Fibroblast of upper back skin (primary cell): ENCODE measurements at regions not wholly inside any gene's neighbourhood (a gene's known extent, or its start where the extent isn't known, plus 50 kb on each side); places are given as distances from the start of the nearest gene placed in this dataset.

Experiments used
- DNase-seq: peaks from one replicate; pipeline ENCODE4 v3.0.0-alpha.2; 2013

DNA sequence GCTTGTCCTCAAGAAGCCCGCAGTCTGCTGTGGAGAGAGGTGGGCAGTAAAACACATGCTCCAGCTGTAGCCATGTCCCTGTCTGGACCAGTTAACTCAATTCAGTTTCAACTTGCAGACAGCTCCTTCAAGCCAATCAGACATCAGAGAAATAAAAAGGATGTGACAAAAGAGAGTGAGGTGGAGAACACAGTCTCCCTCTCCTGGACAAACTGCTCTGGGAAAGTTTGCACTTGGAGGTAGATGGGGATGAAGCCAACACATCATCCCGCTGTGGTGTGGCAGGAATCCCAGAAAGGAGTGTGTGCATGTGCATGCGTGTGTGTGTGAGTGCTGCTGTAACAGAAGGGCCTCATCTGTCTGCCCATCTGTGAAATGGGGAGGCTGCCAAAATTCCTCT lies 358.6 kb upstream of the ASIC2 start:
- DNase-seq: peak; percentile 1

DNA sequence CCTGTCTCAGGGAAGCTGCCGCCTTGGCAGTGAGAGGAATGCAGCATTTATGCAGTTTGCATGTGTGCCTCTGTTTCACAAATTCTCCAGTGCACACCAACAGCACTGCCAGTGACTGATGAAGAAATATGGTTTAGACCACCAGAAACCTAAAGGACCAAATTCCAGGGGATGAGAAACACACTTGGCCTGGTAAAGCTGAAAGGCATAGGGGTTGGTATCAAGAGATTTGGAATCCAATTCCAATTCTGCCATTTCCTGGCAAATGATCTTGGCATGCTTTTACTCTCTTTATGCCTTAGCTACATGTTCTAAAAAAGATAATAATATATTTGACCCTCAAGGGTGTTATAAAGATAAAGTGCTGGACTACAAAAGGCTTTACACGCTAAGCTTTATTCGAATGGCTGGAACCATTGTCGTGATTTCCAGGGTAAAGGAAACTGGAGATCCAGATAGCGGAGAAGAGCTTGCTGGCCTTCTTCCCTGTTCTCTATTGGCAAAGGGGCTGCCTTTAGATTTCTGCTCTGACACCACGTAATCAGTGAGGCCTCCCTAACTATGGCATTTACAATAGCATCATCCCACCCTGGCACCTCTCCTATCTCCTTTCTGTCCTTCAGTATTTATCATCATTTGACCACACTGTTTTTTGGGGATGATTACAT lies 359.8 kb upstream of the ASIC2 start:
- DNase-seq: no peak

DNA sequence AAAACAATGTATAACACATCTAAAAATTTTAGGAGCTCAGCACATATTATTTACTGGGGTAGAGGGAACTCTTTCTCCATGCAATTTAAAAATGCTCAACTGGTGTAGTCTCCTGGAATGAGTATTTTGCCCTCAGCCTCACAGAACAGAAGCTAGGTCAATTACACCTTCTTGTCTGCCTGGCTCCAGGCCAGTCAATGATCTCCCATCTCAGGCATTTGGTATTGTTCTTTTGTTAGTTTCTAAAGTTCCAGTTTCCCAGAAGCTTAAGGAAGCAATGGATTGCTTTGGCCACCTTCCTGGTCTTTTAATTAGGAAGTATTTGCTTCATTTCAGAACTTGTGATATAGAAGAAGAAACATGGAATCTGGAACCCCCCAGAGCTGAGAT lies 360.3 kb upstream of the ASIC2 start:
- DNase-seq: no peak

DNA sequence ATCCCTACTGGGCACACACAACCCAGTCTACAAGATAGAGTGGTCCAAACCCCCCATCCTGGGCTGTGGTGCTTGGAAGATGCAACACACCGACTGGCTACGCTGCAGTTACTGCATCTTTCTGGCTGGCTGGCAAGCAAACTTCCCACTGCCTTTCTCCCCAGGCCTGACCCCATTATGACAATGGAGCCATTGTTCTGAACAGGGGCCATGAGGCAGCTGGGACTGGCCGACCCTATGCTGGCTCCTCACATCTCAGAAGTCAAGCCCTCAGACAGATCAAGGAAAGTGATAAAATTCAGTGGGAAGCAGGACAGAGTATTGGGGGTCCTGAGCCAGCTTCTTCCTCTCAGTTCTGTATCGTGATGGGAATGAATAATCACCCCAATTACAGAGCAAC lies 364.1 kb upstream of the ASIC2 start:
- no peak for DNase-seq

DNA sequence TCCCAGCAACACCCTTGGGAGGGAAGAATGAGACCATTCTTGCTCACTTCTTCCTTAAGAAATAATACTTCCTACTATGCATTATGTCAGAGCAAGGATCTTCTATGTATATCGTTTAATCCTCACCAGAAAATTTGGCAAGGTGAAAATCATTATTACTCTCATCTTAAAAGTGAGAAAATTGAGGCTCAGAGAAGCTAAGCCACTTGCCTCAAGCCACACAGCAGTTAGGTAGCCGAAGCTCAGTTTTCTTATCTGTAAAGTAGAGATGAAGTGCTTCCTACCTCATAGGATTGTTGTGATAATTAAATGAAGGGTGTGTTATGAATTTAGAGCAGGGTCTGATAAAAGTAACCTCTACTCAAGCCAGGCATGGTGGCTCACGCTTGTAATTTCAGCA lies 368.9 kb upstream of the ASIC2 start:
- no peak for DNase-seq

DNA sequence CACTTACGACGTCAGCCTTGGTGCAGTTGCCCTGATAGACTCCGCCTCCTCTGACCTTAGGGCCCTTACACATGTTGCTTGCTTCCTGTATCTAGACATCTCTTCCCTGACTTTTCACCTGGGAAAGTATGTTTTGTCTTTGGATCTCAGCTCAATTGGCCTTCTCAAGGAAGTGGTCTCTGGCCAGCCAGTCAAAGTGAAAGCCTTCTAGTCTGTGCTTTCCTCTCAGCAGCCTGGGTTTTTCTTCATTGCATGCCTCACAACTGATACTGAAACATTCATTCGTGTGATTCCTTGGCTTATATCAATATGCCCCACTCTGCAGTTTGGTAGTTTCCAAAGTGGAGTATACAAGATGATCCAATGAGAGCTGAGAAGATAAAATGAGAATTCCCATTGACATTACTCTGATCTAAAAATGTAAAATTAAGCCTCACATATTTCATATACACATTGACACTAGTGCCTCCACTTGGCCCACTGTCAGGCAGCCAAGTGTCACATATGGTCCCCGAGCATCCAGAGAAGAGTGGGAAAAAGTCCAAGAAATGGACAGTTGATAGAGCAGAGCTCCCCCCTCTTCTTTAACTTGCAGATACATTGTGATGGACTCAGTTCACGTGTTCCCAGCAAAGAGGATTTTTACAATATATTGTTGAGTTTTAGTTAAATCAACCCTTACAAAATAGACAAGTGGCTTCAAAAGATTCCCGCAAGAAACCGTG lies 371.2 kb upstream of the ASIC2 start:
- DNase-seq: no peak

DNA sequence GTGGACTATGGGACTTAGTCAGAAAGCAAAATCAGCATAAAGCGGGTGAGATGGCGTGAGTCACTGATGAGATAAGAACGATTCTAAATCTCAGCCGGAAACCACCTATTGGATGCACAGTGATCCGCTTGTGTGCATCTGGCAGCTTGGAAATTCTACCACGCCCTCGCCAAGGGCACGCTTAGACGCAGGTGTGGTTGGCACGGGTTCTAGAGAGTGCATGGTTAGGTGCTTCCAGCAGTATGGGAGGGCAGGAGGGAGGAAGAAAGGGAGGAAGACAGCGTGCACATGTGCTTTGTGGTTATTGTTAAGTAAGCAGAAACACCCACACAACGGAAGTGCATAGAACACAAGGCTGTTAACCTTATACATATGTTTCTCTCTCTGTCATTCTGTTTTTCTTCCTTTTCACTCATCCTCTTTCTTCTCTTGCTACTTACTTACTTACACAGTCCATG lies 374.0 kb upstream of the ASIC2 start:
- no peak for DNase-seq

DNA sequence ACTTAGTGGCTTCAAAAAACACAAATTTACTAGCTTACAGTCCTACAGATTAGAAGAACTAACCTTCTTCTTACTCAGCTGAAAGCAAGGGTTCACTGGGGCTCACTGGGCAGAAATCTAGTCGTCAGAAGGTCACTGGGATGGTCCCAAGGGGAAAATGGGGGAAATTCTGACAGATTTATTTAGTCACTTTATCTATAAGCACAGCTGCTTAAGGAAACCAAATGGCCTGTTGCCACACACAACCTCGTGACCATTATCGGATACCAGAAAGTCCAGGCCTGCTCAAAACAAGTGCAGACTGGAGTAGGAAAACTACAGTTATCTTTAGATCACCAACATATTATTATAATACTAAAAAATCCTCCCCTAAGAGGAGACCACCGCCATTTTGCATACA lies 374.6 kb upstream of the ASIC2 start:
- DNase-seq: no peak

DNA sequence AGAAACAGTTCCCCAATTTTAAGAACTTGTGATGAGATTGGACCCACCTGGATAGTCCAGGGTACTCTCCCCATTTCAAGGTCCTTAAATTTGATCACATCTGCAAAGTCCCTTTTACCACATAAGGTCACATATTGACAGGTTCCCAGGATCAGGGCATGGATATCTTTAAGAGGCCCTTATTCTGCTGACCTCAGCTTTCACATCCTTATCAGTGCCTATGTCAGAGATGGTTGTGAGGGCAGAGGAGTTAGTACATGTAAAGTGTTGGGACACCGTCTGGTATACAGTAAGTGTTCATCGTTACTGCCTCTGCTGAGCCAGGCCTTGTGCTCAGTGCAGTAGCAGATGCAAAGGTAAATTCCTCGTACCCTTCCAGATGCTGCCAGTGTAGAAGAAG lies 375.4 kb upstream of the ASIC2 start:
- DNase-seq: no peak

DNA sequence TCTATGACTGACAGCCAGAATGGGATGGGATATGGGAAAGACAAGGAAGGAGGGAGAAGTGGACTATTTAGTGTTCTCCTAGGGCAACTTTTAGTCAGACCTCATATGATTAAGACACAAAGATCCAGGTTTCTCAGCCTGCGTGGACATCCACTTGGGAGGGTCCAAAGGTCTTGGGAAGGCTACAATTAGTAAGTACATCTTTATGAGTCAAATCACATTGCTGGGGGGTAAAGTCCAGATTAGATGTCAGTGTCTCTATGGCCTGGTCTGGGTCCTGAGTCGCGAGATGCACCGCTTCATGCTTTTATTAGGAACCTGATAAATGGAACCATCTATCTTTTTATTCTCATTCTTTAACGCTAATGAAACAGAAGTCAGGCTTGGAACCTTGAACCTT lies 378.4 kb upstream of the ASIC2 start:
- DNase-seq: no peak

DNA sequence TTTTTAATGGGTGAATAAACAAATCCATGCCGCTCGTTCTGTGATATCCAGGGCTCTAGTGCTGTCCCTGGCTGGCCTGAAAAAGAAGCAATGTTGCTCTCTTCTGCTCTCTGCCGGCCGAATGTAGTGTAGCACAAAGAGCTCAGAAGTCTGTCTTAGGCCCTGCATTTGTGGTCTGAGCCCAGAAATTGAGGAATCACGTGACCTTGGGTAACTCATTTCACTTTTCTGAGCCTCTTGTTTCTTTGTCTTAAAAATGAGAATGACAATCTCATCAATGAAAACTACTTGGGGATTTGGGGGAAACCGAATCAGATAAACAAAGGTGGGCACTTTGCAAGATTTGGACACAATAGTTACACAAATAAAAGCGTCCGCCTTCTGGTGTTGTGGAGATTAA lies 381.6 kb upstream of the ASIC2 start:
- peak; percentile 41 for DNase-seq

DNA sequence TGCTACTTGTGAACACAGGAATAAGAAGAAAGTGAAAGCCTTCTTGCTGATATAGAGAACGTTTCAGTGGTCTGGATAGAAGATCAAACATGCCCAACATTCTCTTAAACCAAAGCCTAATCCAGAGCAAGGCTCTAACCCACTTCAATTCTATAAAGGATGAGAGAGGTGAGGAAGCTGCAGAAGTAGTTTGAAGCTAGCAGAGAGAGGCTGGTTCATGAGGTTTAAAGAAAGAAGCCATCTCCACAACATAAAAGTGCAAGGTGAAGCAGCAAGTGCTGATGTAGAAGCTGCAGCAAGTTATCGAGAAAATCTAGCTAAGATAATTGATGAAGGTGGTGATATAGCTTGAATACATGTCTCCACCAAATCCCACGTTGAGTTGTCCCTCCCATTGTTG lies 383.3 kb upstream of the ASIC2 start:
- DNase-seq: no peak

DNA sequence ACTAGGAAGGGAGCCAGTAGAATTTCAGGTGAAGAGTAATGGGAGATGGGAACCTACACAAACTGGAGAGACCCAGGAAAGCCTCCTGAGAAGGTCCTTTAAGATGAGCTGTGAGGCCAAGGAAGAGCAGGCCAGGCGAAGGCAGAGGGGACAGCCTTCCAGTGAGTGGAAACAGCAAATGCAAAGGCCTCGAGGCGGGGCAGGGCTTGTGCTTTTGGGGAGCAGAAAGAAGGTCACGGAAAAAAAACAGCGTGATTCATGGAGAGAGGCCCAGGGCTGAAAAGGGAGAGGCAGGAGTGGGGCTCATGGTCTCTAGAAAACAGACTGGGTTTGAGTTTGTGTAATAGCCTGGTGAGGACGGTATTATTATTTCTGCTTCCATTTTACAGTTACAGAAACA lies 386.5 kb upstream of the ASIC2 start:
- no peak for DNase-seq

DNA sequence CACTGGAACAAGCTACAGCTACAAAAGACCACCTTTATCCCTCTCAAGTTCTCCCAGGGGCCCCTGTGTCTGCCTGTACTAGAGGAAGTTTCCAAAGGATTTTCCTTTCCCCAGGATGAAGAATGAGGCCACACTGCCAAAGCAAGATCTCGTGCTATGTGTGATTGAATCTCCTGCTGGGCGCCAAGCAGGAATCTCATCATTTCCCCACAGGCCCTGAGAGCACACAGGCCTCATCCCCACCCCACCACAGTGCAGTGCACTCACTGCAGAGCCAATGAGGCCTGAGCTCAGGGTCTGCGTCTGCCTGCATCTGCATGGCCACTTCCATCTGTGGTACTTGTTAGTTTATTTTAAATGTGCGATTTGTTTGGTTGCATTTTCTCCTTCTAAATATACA lies 387.4 kb upstream of the ASIC2 start:
- no peak for DNase-seq

DNA sequence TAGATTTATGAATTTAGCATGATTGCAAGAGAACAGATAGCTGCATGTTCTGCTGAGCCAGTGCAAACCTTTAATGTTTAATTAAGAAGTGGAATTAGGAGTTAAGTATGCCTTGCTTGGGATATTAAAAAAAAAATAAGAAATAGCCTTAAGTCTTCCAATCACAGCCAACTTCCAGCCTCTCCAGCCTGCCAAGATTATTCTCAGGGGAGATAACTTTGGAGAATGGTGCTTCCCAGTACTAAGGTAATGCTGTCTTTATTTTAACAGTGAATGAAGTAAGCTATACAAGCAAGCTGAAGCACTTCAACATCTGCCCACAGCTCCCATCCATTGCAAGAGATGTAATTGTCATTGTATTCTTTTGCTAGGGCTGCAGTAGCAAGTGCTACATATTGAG lies 389.5 kb upstream of the ASIC2 start:
- DNase-seq: no peak

DNA sequence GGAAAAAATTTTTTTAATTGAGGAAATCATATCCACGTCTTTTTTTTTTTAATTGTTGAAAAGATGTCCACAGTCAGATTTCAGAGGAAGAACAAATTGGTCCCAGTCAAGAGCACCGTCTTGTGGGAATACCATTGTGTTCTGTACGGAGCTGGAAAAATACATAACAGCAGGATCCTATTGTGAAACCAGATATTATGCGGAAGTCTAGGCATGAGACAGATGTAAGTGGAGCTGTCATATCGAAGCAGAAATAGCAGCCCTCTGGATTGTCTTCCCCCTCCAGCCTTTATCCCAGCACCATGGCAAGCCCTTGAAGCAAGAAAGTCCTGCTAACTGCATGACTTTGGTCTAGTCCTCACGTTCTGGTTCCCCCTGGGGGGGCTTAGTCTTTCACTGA lies 391.6 kb upstream of the ASIC2 start:
- DNase-seq: no peak

DNA sequence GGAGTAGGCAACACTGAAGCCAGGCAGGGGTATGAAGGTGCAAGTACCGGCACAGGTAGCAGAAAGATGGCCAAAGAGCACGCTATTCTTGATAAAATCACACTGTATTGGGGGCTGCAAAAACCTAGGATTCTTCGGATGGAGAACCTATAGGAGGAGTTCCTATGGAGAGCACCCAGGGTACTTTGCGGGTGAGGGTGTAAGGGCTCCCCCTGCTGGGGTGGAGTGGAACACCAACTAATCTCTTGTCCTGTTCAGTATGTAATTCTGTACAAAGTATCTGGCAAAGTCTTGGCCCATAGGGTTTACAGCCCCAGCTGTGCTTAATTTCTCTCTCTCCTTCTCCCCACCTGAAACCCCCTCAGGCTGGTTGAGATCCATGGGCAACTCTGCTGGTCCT lies 393.1 kb upstream of the ASIC2 start:
- no peak for DNase-seq

DNA sequence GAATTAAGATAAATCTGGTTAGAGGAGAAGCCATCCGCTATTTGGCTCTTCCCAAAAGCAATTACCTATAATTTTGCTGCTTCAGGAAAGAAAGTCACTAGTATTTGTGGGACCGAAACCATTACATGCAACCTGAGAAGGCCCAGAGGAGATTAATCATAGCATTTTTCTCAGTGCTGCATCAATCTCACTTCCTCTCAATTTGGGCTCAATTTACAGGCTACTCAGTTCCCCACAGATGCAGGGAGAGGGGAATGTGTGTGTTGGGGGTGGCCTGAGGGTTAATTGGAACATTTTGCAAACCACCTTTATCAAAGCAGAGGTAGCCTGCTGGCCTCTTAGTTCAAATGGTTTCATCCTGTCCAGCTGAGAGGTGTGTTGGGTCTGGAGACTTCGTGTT lies 394.7 kb upstream of the ASIC2 start:
- no peak for DNase-seq

DNA sequence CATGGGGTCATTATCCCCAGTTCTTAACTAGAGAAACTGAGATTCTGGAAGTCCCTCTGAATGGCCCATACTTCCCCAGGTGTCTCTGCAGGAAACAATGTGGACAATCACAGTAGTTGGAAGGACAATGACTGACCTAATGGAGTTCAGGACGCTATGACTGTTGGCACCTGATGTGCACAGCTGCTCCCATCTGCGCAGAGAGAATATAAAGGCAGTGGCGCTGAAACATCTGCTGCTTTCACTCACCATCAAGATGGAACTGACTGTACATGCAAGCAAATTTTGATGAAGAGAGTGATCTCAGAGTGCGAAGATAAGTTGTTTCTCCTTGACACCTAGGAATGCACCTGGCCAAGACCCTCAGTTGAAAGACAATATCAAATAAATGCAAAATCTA lies 395.7 kb upstream of the ASIC2 start:
- DNase-seq: no peak

DNA sequence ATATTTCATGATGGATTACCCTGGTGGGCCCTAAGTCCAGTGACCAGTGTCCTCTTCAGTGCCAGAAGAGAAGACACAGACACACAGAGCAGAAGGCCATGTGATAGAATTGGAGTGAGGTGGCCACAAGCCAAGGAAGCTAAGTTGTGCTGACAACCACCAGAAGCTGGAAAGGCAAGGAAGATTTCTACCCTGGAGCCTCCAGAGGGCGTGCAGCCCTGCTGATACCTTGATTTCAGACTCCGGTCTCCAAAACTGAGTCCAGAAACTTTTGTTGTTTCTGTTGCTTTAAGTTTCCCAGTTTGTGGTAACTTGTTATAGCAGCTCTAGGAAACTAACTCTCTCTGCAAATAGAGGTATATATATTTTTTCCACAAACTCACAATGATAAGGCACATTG lies 396.6 kb upstream of the ASIC2 start:
- no peak for DNase-seq

DNA sequence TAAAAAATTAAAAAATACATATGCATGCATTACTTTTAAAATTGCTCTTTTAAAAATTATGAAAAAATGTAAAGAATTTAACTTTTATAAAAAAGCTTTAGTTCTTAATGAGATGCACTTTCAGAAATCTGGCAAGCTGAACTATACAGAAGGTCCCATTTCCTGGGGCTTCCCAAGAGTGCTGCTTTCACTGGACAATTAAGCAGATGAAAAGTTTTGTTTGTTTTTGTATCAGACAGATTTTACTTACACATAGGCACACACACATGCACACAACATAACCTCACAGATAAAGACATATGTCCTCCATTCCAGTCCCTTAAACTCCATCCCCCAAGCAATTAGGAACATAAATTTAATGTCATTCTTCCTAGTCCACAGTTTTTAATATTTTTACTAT lies 402.3 kb upstream of the ASIC2 start:
- DNase-seq: no peak

DNA sequence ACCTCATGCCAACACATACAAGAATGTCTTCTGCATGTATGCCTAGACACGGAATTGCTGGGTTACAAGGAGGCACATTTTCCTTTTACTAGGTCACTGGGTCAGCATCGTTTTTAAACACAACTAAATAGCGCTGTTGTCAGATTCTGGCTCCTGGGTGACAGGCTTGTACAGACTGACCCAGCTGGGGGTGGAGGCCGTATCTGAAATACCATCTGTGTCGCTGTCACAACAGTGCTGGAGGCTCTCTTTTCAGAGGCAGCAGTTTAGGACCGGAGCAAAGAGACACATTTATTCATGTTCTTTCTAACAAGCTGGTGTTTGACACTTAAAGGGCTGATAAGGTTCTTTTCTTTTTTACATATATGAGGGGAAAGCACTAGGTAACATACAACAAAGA lies 403.0 kb upstream of the ASIC2 start:
- DNase-seq: no peak

DNA sequence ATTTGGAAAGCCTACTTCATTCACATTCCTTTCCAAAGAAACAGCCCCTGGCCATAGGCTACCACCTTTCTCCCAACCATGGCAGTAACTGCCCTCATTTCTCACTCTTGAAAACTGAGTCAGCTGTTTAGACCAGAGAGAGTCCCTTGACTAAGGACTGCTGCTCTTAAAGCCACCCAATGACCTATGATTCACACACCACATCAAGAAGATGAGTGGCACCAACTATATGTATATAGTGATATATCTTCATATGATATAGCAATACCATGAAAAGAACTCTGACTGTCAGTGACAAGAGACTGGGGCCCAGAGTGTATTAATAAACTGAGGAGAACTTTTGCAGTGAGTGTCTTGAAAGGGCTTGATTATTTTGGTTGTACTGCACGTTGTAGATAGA lies 404.5 kb upstream of the ASIC2 start:
- no peak for DNase-seq

DNA sequence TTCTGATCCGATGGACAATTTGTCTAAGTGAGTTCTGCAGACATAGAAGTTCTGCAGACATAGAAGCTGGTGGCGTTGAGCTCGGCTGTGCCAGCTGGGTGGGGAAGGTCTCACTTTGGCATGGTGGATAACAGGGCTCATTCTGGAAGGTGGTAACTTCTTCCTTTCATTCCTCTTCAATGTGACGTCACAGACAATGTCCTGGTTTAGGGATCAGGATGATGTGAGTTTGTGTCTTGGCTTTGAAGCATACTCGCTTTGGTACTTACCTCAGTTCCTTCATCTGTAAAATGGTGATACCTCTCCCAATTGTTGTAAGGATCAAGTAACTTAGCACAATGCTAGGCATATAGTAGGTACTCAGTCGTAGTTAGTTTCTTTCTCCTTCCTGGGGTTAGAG lies 408.8 kb upstream of the ASIC2 start:
- DNase-seq: no peak

DNA sequence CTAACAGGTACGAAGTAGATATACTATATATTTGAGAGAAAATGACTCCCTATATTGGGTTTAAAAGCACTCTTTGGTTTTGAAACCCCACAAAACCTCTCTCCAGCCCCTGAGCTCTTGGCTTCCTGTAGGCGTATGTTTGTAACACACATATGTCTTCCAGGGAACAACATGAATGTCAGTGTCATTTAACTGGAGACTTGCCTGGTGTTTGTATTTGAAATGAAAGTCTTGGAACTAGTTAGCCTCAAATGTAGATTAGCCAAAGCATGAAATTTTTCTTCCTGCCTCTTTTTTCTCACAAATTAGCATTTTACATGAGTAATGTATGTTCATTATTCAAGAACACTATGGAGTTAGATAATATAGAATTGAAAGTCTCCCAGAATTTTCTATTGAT lies 411.8 kb upstream of the ASIC2 start:
- no peak for DNase-seq
